ENCODE measurements at regions not wholly inside any gene's neighbourhood (a gene's known extent, or its start where the extent isn't known, plus 50 kb on each side); places are given as distances from the start of the nearest gene placed in this dataset.

DNA sequence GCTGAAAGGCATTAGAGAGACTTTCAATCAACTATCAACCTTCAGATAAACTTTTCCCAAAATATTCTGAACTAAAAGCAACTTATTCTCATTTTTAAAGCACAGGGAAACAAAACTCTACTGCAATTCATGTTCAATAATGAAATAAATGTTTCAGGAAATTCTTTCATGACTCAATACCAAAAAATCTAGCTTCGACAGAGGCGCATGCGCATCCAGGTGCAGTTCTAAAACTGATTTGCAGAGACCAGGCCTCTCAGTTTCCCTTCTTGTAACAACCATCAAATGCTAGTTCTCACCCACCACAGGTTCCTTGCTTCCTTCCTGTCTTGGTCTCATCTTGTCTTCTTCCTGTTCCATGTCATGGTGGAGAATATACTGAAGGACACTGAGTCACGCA, 55.3 kb upstream of the NRBF2 start:
- Histone ChIP-seq H3K4me1 (ENCODE audit: insufficient read depth, poor library complexity, severe bottlenecking) (no peaks in the 10 kb centered on the region), H3K9me3 (ENCODE audit: severe bottlenecking) (no peaks in the 10 kb centered on the region), H3K4me3 (ENCODE audit: severe bottlenecking) (no peak overlapping the region), H3K36me3 (ENCODE audit: low read depth) (no peaks in the 10 kb centered on the region), H3K27ac (ENCODE audit: poor library complexity, severe bottlenecking) (no peak overlapping the region), H3K27me3 (ENCODE audit: insufficient read depth, poor library complexity, severe bottlenecking) (no peaks in the 10 kb centered on the region)
- DNase-seq (ENCODE audit: low spot score) = no peak
- no peak for TF ChIP-seq CTCF (IDR thresholded peaks at IDR 0.05; ENCODE audit: poor library complexity, severe bottlenecking)
- no peak for ATAC-seq (ENCODE audit: low read depth)

DNA sequence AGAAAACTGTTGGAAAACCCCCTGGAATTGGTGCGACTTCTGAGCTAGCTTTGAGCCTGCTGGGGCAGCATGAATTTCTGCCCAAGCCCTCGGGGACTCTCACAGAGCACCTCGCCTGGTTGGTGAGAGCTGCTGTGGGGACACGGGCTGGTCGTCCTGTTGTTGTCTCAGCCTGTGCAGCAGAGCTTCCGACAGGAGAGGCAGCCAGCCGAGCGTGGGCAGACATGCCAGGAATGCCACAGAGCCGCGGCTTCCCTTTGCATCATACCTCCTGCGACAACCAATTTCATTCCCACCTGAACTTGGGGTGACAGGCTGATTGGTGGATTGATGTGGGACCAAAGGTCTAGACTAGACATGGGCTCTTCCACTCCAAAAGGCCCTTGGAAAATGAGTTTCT, 60.2 kb upstream of the NRBF2 start:
- no peaks in the 10 kb centered on the region for H3K36me3 ChIP-seq (ENCODE audit: low read depth)
- H3K27me3 ChIP-seq (ENCODE audit: insufficient read depth, poor library complexity, severe bottlenecking) = no peaks in the 10 kb centered on the region
- no peak overlapping the region for H3K27ac ChIP-seq (ENCODE audit: poor library complexity, severe bottlenecking)
- H3K9me3 ChIP-seq (ENCODE audit: severe bottlenecking) = no peaks in the 10 kb centered on the region
- H3K4me1 ChIP-seq (ENCODE audit: insufficient read depth, poor library complexity, severe bottlenecking) = no peaks in the 10 kb centered on the region
- DNase-seq (ENCODE audit: low spot score) (no peak), ATAC-seq (ENCODE audit: low read depth) (0 out of 3 replicates have a peak, but pooled peaks have one; percentile 21)
- TF ChIP-seq CTCF (IDR thresholded peaks at IDR 0.05; ENCODE audit: poor library complexity, severe bottlenecking) = no peak
- no peak overlapping the region for H3K4me3 ChIP-seq (ENCODE audit: severe bottlenecking)

DNA sequence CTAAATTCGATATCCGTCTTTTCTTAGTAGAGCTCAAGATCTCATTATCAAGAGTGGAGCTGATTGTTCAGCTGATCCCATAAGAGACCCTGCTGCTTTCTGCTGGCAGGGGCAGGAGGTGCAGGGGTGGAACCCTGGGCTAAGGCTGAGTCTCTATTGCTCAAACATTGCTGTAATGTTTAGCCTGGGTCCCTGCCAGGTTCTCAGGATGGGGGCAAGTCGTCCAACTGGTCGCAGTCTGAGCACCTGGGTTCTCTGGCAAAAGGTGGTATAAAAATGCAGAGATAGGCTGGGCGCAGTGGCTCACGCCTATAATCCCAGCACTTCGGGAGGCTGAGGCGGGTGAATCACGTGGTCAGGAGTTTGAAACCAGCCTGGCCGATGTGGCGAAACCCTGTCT, 62.0 kb upstream of the NRBF2 start:
- H3K9me3 ChIP-seq (ENCODE audit: severe bottlenecking) = no peaks in the 10 kb centered on the region
- ATAC-seq (ENCODE audit: low read depth) = no peak
- no peak overlapping the region for H3K4me3 ChIP-seq (ENCODE audit: severe bottlenecking)
- H3K27ac ChIP-seq (ENCODE audit: poor library complexity, severe bottlenecking) = no peak overlapping the region
- H3K27me3 ChIP-seq (ENCODE audit: insufficient read depth, poor library complexity, severe bottlenecking) = no peaks in the 10 kb centered on the region
- DNase-seq (ENCODE audit: low spot score) = no peak
- TF ChIP-seq CTCF (IDR thresholded peaks at IDR 0.05; ENCODE audit: poor library complexity, severe bottlenecking) = no peak
- no peaks in the 10 kb centered on the region for H3K4me1 ChIP-seq (ENCODE audit: insufficient read depth, poor library complexity, severe bottlenecking)
- no peaks in the 10 kb centered on the region for H3K36me3 ChIP-seq (ENCODE audit: low read depth)

DNA sequence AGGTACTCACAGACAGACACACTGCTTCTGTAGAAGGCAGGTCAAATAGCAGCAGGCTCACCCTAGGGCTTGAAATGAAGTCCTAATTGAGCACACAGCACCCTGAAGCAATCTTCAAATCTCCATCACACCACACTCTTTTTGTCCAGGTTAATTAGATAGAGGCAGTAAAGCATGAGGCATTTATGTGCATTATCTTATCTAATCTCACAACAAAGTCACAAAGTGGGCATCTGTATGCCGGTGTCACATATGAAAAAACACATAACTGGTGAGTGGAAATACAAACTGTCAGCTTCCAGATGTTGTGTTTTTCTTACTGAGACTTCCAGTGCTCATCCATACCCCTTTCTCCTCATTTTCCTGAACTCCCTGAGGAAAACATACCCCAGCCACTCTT, 63.8 kb upstream of the NRBF2 start:
- H3K4me1 ChIP-seq (ENCODE audit: insufficient read depth, poor library complexity, severe bottlenecking) = peaks cover 5% of the 10 kb centered on the region
- H3K27ac ChIP-seq (ENCODE audit: poor library complexity, severe bottlenecking) = no peak overlapping the region
- no peak overlapping the region for H3K4me3 ChIP-seq (ENCODE audit: severe bottlenecking)
- no peaks in the 10 kb centered on the region for H3K36me3 ChIP-seq (ENCODE audit: low read depth)
- DNase-seq (ENCODE audit: low spot score) (no peak), ATAC-seq (ENCODE audit: low read depth) (no peak)
- H3K9me3 ChIP-seq (ENCODE audit: severe bottlenecking) = no peaks in the 10 kb centered on the region
- H3K27me3 ChIP-seq (ENCODE audit: insufficient read depth, poor library complexity, severe bottlenecking) = no peaks in the 10 kb centered on the region
- no peak for TF ChIP-seq CTCF (IDR thresholded peaks at IDR 0.05; ENCODE audit: poor library complexity, severe bottlenecking)

GRCh38 chr10:63068246-63068645, 64.9 kb upstream of the NRBF2 start:
- DNase-seq (ENCODE audit: low spot score) = no peak
- peaks cover 5% of the 10 kb centered on the region for H3K4me1 ChIP-seq (ENCODE audit: insufficient read depth, poor library complexity, severe bottlenecking)
- H3K27ac ChIP-seq (ENCODE audit: poor library complexity, severe bottlenecking) = no peak overlapping the region
- no peaks in the 10 kb centered on the region for H3K36me3 ChIP-seq (ENCODE audit: low read depth)
- no peak for TF ChIP-seq CTCF (IDR thresholded peaks at IDR 0.05; ENCODE audit: poor library complexity, severe bottlenecking)
- no peaks in the 10 kb centered on the region for H3K9me3 ChIP-seq (ENCODE audit: severe bottlenecking)
- no peak overlapping the region for H3K4me3 ChIP-seq (ENCODE audit: severe bottlenecking)
- no peaks in the 10 kb centered on the region for H3K27me3 ChIP-seq (ENCODE audit: insufficient read depth, poor library complexity, severe bottlenecking)
- ATAC-seq (ENCODE audit: low read depth) = peak; percentile 33; the same call in 1 of the 3 replicates

Measured in RWPE2 (cell line).